GM12864 (cell line): ENCODE measurements at regions not wholly inside any gene's neighbourhood (a gene's known extent, or its start where the extent isn't known, plus 50 kb on each side); places are given as distances from the start of the nearest gene placed in this dataset.

Source experiments
- DNase-seq: peaks from one replicate; pipeline ENCODE4 v3.0.0-alpha.2; 2011; ENCODE audit warnings: low read depth
- H3K4me3 ChIP-seq: 2 replicates; pipeline ENCODE4 v1.5.1; 2011; ENCODE audit warnings: mild to moderate bottlenecking, low read depth, low read length, control low read depth
- TF ChIP-seq, protein P1 (sequence below): IDR thresholded peaks from 2 replicates; pipeline ENCODE4 v1.5.1; 2011; ENCODE audit warnings: low read depth, mild to moderate bottlenecking, moderate library complexity, low read length, control low read depth, inconsistent platforms; ENCODE audit errors: missing control alignments

GRCh38 chr1:81437213-81437612 is 363.5 kb upstream of the ADGRL2 start:
- TF ChIP-seq, protein P1, sequence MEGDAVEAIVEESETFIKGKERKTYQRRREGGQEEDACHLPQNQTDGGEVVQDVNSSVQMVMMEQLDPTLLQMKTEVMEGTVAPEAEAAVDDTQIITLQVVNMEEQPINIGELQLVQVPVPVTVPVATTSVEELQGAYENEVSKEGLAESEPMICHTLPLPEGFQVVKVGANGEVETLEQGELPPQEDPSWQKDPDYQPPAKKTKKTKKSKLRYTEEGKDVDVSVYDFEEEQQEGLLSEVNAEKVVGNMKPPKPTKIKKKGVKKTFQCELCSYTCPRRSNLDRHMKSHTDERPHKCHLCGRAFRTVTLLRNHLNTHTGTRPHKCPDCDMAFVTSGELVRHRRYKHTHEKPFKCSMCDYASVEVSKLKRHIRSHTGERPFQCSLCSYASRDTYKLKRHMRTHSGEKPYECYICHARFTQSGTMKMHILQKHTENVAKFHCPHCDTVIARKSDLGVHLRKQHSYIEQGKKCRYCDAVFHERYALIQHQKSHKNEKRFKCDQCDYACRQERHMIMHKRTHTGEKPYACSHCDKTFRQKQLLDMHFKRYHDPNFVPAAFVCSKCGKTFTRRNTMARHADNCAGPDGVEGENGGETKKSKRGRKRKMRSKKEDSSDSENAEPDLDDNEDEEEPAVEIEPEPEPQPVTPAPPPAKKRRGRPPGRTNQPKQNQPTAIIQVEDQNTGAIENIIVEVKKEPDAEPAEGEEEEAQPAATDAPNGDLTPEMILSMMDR, result no peak
- DNase-seq, result no peak
- H3K4me3 ChIP-seq, result no peak overlapping the region

DNA sequence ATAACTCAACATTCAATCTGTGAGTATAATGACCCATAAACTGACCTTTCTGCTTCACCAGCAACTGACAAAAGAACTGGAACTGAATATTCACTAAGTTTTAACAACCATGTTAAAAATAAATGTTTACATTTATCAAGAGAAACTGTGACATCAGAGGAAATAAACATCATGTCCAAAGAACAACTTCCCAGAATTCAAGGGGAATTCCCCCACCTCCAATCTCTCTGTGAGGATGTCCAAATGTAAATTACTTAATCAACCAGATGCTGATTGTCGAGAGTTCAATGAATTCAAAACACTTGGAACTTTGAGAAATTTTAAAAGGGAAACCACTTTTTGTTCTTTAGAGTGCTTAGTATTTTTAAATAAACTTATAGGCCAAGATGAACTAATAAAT is 365.6 kb upstream of the ADGRL2 start:
- TF ChIP-seq, protein P1, result no peak
- H3K4me3 ChIP-seq, result no peak overlapping the region
- no peak for DNase-seq

GRCh38 chr1:81433676-81434075 is 367.1 kb upstream of the ADGRL2 start:
- no peak for DNase-seq
- no peak overlapping the region for H3K4me3 ChIP-seq
- TF ChIP-seq, protein P1, result no peak

DNA sequence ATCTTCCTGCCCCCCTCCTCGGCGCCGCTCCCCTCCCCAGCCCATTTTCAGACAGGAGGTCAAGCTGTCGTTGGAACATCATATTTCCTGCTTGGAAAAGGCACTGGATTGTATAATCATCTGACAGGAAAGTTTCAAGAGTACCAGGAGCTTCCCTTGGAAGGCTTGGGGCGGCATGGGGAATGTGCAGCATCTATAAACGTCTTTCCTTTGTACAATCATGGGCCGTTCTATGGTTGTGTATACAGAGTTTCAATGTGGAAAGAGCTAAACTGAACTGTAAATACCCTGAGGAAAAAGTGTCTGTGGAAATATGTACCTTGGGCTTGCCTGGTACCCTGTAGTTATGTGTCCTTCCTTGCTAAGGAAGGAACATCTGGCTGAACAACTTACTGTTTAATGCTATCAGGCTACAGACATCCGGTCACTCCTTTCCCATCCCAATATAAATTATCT is 368.1 kb upstream of the ADGRL2 start:
- TF ChIP-seq, protein P1, result no peak
- no peak for DNase-seq

GRCh38 chr1:81432059-81432458 is 368.7 kb upstream of the ADGRL2 start:
- TF ChIP-seq, protein P1, result no peak
- DNase-seq, result no peak
- H3K4me3 ChIP-seq, result no peak overlapping the region

More for the DNA sequence above, 368.1 kb upstream of the ADGRL2 start:
- no peak overlapping the region for H3K4me3 ChIP-seq

GRCh38 chr1:81431624-81432000 is 369.1 kb upstream of the ADGRL2 start:
- TF ChIP-seq, protein P1, result no peak
- DNase-seq, result no peak
- no peak overlapping the region for H3K4me3 ChIP-seq

- no peak for DNase-seq
- H3K4me3 ChIP-seq, result no peak overlapping the region
- TF ChIP-seq, protein P1, result no peak
Measured at GRCh38 chr1:81430955-81431623, 369.6 kb upstream of the ADGRL2 start.
